ENCODE measurements at regions not wholly inside any gene's neighbourhood (a gene's known extent, or its start where the extent isn't known, plus 50 kb on each side); places are given as distances from the start of the nearest gene placed in this dataset.

DNA sequence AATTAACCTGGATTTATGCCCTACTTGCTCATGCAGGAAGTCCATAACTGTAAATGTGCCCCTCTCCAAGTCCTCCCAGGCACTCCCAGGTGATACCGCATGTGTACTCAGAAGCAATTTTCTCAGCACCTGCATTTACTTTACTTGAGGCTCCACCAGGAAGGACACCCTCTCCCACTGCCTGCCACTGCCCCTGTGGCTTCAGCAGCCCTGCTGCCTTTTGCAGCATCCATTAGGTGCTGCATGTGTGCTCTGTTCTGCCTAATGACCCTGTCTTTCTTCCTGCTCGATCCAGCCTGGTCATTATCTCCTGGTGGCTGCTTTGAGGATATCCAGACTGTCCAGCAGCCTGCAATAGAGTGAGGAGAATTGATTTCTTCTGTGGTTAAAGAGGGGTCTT, 107.6 kb upstream of the SEMA6D start:
- no peak for DNase-seq (ENCODE audit: low read depth, low spot score)

GRCh38 chr15:47610736-47611135, 106.6 kb upstream of the SEMA6D start:
- no peak for DNase-seq (ENCODE audit: low read depth, low spot score)

DNA sequence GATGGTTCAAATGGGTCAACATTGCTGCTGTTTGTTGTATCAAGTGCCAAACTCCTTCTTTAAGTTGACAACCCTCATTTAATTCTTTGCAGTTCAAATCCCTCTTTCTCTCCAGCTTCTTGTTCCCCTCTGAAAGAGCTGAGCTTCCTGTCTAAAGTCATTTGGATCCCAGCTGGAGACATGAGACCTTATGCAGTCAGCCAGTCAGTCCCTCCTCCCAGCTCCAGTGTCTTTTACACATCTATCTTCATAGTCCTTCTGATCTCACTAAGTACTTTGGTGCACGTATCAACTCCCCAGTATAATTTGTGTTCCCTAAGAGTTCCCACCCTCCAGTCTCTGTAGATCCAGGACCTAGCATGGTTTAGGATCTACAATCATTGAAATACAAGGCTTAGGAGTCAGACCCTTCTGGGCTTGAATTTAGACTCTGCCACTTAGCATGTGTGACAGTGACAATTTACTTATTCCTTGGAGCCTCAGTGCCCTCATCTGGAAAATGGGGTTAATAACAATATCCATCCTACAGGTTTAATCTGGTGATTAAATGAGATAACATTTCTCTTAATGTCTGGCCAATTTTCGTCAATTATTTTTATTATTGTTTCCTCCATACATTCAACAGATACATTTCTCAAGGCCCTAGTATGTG, 102.8 kb upstream of the SEMA6D start:
- no peak for DNase-seq (ENCODE audit: low read depth, low spot score)

DNA sequence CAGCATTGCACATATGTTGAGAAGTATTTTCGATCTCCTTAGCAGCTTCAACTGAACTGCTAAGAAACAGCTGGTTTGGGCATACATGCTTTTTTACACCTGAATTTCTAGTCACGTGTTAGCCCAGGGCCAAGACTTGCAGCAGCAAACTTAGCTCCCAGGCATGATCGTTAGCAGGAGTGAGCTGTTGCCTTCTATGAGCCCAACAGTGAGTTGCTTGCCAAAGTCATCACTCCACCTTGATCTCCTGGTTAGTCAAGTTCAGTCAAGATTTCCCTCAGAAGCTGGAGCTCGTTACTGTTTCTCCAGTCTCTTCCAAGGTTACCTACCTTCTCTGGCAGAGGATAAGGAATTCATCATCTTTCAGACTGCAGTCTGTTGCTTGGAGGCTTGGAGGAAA, 100.4 kb upstream of the SEMA6D start:
- no peak for DNase-seq (ENCODE audit: low read depth, low spot score)

- no peak for DNase-seq (ENCODE audit: low read depth, low spot score)
Measured at GRCh38 chr15:47618241-47618640, 99.1 kb upstream of the SEMA6D start.

- no peak for DNase-seq (ENCODE audit: low read depth, low spot score)
Measured at GRCh38 chr15:47620960-47621681, 96.2 kb upstream of the SEMA6D start.

- no peak for DNase-seq (ENCODE audit: low read depth, low spot score)
Measured at GRCh38 chr15:47622055-47622454, 95.2 kb upstream of the SEMA6D start.

DNA sequence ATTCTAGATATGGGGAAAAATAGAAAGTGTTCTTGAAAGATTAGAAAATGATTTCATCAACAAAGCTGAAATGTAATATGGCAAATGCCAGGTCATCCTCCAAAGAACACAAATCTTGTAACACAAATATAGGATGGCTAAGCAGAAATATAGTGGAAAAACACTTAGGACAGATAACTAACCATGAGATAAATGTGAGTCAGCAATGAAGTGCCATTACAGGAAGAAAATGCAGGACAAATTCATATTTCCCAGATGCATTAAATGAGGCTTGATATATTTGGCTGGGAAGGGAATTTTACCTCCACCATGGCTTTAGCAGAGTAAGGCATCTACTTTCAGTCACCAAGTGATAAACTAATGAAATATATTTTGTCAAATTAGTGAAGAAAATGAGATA, 92.8 kb upstream of the SEMA6D start:
- no peak for DNase-seq (ENCODE audit: low read depth, low spot score)

GRCh38 chr15:47639042-47639441, 78.3 kb upstream of the SEMA6D start:
- no peak for DNase-seq (ENCODE audit: low read depth, low spot score)

- DNase-seq (ENCODE audit: low read depth, low spot score): no peak
Measured at GRCh38 chr15:47640079-47640478, 77.2 kb upstream of the SEMA6D start.

DNA sequence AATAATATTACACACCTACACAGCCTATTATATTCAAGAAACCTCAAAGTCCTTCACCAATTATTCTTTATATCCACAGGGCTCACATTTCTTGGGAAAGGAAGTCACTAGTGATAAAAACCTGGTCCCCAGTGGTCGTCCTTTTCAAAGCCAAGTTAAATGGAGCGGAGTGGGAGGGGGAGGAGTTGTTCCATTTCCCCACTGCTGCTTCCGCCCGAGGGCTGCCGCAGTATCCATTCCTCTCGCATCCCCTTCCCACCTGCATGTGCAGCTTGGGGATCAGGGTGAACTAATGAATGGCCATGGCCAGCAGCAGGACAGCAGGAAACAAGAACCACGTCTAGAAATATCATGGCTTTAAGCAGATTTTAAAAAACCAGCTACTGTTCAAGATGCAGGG, 76.4 kb upstream of the SEMA6D start:
- DNase-seq (ENCODE audit: low read depth, low spot score): no peak

- no peak for DNase-seq (ENCODE audit: low read depth, low spot score)
Measured at GRCh38 chr15:47644722-47645121, 72.6 kb upstream of the SEMA6D start.

- DNase-seq (ENCODE audit: low read depth, low spot score): no peak
Measured at GRCh38 chr15:47650564-47650963, 66.7 kb upstream of the SEMA6D start.

DNA sequence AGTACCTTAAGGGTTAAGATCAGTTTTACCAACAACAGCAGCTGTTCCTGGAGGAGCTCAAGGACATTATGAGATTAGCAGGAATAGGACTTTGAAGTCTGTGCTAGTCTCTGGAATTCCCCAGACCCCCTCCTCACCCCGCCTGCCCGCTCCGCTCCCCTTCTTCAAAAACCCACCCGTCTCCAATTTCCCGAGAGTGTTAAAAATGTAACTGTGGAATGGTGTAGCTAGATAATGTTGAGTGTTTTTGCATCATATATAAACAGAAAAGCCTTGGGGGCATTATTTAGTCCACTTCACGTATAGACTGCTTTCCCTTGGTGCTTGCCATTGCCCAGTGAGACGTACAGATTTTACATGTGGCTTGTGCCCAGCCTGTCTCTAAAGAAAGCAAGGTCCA, 65.0 kb upstream of the SEMA6D start:
- DNase-seq (ENCODE audit: low read depth, low spot score): no peak

GRCh38 chr15:47652844-47653243, 64.5 kb upstream of the SEMA6D start:
- no peak for DNase-seq (ENCODE audit: low read depth, low spot score)

DNA sequence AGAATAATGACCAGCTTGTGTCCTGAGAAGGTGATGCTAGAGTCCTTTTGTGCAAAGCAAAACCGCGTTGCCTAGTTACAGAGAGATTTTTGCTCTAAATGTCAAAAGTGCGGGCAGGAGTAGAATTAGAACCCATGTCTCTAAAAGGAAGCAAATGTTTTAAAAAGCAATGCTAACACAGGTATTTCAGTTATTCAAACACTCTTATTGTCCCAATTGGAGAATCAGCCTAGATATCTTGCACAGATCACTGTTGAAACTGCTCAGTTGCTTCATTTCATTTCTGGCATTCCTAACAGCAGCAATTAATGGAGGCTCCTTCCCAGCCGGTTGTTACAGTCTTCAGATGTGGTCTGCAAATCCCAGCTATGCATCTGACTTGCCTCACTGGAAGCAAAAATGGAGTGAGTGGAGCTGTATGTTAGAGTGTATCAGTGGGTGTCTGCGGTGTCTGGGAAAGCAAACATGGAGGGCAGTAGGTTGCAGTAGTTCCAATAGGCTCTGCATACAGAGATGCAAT, 55.6 kb upstream of the SEMA6D start:
- DNase-seq (ENCODE audit: low read depth, low spot score): no peak

DNA sequence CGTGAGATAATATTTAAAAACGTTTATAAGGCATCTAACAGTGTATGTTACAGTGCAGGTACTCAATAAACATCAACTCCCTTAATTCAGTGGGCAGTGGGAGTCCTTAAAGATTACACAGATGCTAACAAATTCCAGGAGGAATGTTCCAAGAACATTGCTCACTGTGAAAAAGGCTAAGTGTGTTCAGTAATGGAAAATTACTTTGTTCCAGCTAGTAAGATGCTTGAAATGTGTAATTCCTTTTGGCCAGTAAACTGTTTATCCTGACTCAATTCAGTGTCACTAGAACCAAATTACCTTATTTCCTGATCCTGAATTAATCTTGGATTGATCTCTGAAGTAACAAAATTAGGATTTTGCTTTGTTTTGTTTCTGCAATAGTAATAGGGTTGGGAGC, 54.2 kb upstream of the SEMA6D start:
- DNase-seq (ENCODE audit: low read depth, low spot score): no peak
